ENCODE measurements at regions not wholly inside any gene's neighbourhood (a gene's known extent, or its start where the extent isn't known, plus 50 kb on each side); places are given as distances from the start of the nearest gene placed in this dataset.

GRCh38 chr13:73933795-73934194 lies 200.4 kb downstream of the KLF12 start:
- Histone ChIP-seq H3K4me1 (ENCODE audit: insufficient read depth, low read length) (peaks cover 18% of the 10 kb centered on the region), H3K36me3 (ENCODE audit: insufficient read depth, low read length) (no peaks in the 10 kb centered on the region), H3K4me2 (ENCODE audit: low read length) (peak overlapping the region; percentile 82), H4K20me1 (ENCODE audit: insufficient read depth, low read length) (peaks cover 11% of the 10 kb centered on the region), H3K27me3 (ENCODE audit: insufficient read depth, low read length) (no peaks in the 10 kb centered on the region), H2AFZ (ENCODE audit: low read depth, low read length) (no peak overlapping the region), H3K4me3 (ENCODE audit: insufficient read depth, low read depth, low read length) (no peak overlapping the region), H3K79me2 (ENCODE audit: insufficient read depth, low read length) (peaks cover 19% of the 10 kb centered on the region), H3K9ac (ENCODE audit: low read length) (no peak overlapping the region), H3K27ac (ENCODE audit: low read depth, low read length) (peak overlapping the region; percentile 19), H3K9me3 (ENCODE audit: insufficient read depth, low read depth, low read length) (no peaks in the 10 kb centered on the region)
- TF ChIP-seq, protein P1, sequence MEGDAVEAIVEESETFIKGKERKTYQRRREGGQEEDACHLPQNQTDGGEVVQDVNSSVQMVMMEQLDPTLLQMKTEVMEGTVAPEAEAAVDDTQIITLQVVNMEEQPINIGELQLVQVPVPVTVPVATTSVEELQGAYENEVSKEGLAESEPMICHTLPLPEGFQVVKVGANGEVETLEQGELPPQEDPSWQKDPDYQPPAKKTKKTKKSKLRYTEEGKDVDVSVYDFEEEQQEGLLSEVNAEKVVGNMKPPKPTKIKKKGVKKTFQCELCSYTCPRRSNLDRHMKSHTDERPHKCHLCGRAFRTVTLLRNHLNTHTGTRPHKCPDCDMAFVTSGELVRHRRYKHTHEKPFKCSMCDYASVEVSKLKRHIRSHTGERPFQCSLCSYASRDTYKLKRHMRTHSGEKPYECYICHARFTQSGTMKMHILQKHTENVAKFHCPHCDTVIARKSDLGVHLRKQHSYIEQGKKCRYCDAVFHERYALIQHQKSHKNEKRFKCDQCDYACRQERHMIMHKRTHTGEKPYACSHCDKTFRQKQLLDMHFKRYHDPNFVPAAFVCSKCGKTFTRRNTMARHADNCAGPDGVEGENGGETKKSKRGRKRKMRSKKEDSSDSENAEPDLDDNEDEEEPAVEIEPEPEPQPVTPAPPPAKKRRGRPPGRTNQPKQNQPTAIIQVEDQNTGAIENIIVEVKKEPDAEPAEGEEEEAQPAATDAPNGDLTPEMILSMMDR (IDR thresholded peaks at IDR 0.05; ENCODE audit: insufficient read depth, low read depth, low read length), result no peak
- no peak for TF ChIP-seq EZH2 (IDR thresholded peaks at IDR 0.05; ENCODE audit: insufficient read depth, low read length)
- Mint-ChIP-seq H3K36me3 (ENCODE audit: low read depth, unreplicated experiment) (peaks cover 12% of the 10 kb centered on the region), H3K4me3 (ENCODE audit: unreplicated experiment) (no peak overlapping the region), H3K9me3 (ENCODE audit: unreplicated experiment) (peaks cover 2% of the 10 kb centered on the region), H3K27me3 (ENCODE audit: low read depth, unreplicated experiment) (no peaks in the 10 kb centered on the region), H3K27ac (ENCODE audit: unreplicated experiment) (no peak overlapping the region), H3K4me1 (ENCODE audit: low read depth, unreplicated experiment) (peaks cover 33% of the 10 kb centered on the region)
- DNase-seq (ENCODE audit: low read depth), result no peak
- FAIRE-seq, result no peak

DNA sequence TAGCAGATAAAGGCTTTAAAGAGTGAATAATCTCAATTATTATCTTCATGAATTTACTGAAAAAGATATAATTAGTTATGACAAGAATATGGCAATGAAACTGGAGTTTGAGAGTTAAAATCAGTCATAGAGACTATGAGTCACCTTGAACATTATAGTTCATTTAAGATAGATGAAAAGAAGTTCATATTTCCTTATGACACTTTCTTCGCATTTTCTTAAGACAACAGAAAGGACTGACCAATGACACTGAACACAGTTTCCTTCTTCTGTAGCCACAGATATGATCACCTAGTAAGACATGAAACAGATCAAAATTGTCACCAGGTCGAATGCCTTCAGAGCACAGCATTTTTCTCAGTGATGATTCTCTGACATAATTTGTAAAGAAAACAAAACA lies 202.1 kb downstream of the KLF12 start:
- peaks cover 2% of the 10 kb centered on the region for H3K9me3 Mint-ChIP-seq (ENCODE audit: unreplicated experiment)
- H3K27me3 Mint-ChIP-seq (ENCODE audit: low read depth, unreplicated experiment), result no peaks in the 10 kb centered on the region
- H3K4me3 ChIP-seq (ENCODE audit: insufficient read depth, low read depth, low read length), result no peak overlapping the region
- H3K36me3 Mint-ChIP-seq (ENCODE audit: low read depth, unreplicated experiment), result peaks cover 14% of the 10 kb centered on the region
- no peak overlapping the region for H3K27ac Mint-ChIP-seq (ENCODE audit: unreplicated experiment)
- H3K27me3 ChIP-seq (ENCODE audit: insufficient read depth, low read length), result no peaks in the 10 kb centered on the region
- TF ChIP-seq, protein P1 (IDR thresholded peaks at IDR 0.05; ENCODE audit: insufficient read depth, low read depth, low read length), result no peak
- no peak for TF ChIP-seq EZH2 (IDR thresholded peaks at IDR 0.05; ENCODE audit: insufficient read depth, low read length)
- H3K4me3 Mint-ChIP-seq (ENCODE audit: unreplicated experiment), result no peak overlapping the region
- no peak overlapping the region for H3K9ac ChIP-seq (ENCODE audit: low read length)
- peaks cover 6% of the 10 kb centered on the region for H3K4me1 ChIP-seq (ENCODE audit: insufficient read depth, low read length)
- H4K20me1 ChIP-seq (ENCODE audit: insufficient read depth, low read length), result peaks cover 15% of the 10 kb centered on the region
- H3K9me3 ChIP-seq (ENCODE audit: insufficient read depth, low read depth, low read length), result no peaks in the 10 kb centered on the region
- no peak for DNase-seq (ENCODE audit: low read depth)
- peaks cover 20% of the 10 kb centered on the region for H3K79me2 ChIP-seq (ENCODE audit: insufficient read depth, low read length)
- FAIRE-seq, result peak; percentile 41
- no peak overlapping the region for H3K4me2 ChIP-seq (ENCODE audit: low read length)
- H2AFZ ChIP-seq (ENCODE audit: low read depth, low read length), result no peak overlapping the region
- no peak overlapping the region for H3K27ac ChIP-seq (ENCODE audit: low read depth, low read length)
- peaks cover 16% of the 10 kb centered on the region for H3K4me1 Mint-ChIP-seq (ENCODE audit: low read depth, unreplicated experiment)
- H3K36me3 ChIP-seq (ENCODE audit: insufficient read depth, low read length), result no peaks in the 10 kb centered on the region

GRCh38 chr13:73929287-73929932 lies 204.8 kb downstream of the KLF12 start:
- TF ChIP-seq EZH2 (IDR thresholded peaks at IDR 0.05; ENCODE audit: insufficient read depth, low read length), result no peak
- TF ChIP-seq, protein P1 (IDR thresholded peaks at IDR 0.05; ENCODE audit: insufficient read depth, low read depth, low read length), result no peak
- Histone ChIP-seq H3K36me3 (ENCODE audit: insufficient read depth, low read length) (no peaks in the 10 kb centered on the region), H3K27ac (ENCODE audit: low read depth, low read length) (no peak overlapping the region), H3K79me2 (ENCODE audit: insufficient read depth, low read length) (peaks cover 18% of the 10 kb centered on the region), H3K4me3 (ENCODE audit: insufficient read depth, low read depth, low read length) (no peak overlapping the region), H3K27me3 (ENCODE audit: insufficient read depth, low read length) (no peaks in the 10 kb centered on the region), H3K9ac (ENCODE audit: low read length) (no peak overlapping the region), H2AFZ (ENCODE audit: low read depth, low read length) (no peak overlapping the region), H3K4me1 (ENCODE audit: insufficient read depth, low read length) (peaks cover 6% of the 10 kb centered on the region), H3K4me2 (ENCODE audit: low read length) (no peak overlapping the region), H4K20me1 (ENCODE audit: insufficient read depth, low read length) (peaks cover 21% of the 10 kb centered on the region), H3K9me3 (ENCODE audit: insufficient read depth, low read depth, low read length) (no peaks in the 10 kb centered on the region)
- Mint-ChIP-seq H3K4me1 (ENCODE audit: low read depth, unreplicated experiment) (peaks cover 7% of the 10 kb centered on the region), H3K36me3 (ENCODE audit: low read depth, unreplicated experiment) (peaks cover 6% of the 10 kb centered on the region), H3K4me3 (ENCODE audit: unreplicated experiment) (no peak overlapping the region), H3K27me3 (ENCODE audit: low read depth, unreplicated experiment) (no peaks in the 10 kb centered on the region), H3K9me3 (ENCODE audit: unreplicated experiment) (peaks cover 2% of the 10 kb centered on the region), H3K27ac (ENCODE audit: unreplicated experiment) (no peak overlapping the region)
- FAIRE-seq (peak; percentile 73), DNase-seq (ENCODE audit: low read depth) (no peak)
